Choroid plexus epithelial cell (primary cell): ENCODE measurements at regions not wholly inside any gene's neighbourhood (a gene's known extent, or its start where the extent isn't known, plus 50 kb on each side); places are given as distances from the start of the nearest gene placed in this dataset.

Experiments used
- DNase-seq: peaks from one replicate; pipeline ENCODE4 v3.0.0-alpha.2; 2010; ENCODE audit warnings: low read depth
- H3K4me3 ChIP-seq: 2 replicates; pipeline ENCODE4 v1.5.1; 2011; ENCODE audit warnings: low read depth, mild to moderate bottlenecking, control low read depth, low read length, moderate library complexity
- TF ChIP-seq, protein P1 (sequence below): conservative IDR thresholded peaks from 2 replicates; pipeline ENCODE4 v1.5.1; 2011; ENCODE audit warnings: low read depth, mild to moderate bottlenecking, control low read depth, inconsistent platforms, low read length, moderate library complexity

DNA sequence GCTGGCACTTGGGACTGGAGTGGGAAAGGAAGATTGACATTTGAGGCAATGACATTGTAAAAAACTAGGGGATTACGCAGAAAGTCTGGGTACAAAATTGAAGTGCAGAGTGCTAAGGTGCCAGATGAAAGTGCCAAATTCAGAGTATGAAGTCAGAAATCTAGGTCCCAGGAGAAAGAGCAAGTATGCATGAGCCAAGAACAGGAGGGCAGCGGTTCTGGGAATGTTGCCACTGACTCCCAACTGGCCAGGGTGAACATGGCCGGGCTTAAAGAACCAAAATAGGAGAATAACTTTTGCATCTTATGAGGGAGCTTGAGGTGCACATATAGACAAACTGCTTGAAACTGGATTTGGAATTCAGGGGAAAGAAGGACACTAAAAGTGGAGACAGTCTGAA lies 495.8 kb upstream of the KLF12 start:
- TF ChIP-seq, protein P1, sequence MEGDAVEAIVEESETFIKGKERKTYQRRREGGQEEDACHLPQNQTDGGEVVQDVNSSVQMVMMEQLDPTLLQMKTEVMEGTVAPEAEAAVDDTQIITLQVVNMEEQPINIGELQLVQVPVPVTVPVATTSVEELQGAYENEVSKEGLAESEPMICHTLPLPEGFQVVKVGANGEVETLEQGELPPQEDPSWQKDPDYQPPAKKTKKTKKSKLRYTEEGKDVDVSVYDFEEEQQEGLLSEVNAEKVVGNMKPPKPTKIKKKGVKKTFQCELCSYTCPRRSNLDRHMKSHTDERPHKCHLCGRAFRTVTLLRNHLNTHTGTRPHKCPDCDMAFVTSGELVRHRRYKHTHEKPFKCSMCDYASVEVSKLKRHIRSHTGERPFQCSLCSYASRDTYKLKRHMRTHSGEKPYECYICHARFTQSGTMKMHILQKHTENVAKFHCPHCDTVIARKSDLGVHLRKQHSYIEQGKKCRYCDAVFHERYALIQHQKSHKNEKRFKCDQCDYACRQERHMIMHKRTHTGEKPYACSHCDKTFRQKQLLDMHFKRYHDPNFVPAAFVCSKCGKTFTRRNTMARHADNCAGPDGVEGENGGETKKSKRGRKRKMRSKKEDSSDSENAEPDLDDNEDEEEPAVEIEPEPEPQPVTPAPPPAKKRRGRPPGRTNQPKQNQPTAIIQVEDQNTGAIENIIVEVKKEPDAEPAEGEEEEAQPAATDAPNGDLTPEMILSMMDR = no peak
- H3K4me3 ChIP-seq = no peak overlapping the region
- DNase-seq = no peak

DNA sequence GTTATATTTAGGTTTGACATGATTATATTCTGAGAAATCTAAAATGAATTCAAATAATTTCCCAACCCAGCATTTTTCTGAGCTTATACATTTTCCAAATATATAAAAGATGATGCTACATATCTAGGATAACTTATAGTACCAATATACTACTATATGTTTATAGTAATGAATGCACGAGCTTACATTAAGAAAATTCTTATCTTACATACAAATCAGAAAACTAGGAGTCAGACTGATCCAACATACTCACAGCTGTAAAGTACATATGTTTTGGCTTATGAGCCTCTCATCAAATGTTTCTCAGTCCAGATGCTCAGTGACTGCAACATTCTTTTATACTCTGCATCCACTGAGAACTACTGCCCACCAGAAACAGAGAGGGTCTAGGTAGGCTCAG lies 491.3 kb upstream of the KLF12 start:
- TF ChIP-seq, protein P1 = no peak
- no peak overlapping the region for H3K4me3 ChIP-seq
- no peak for DNase-seq

DNA sequence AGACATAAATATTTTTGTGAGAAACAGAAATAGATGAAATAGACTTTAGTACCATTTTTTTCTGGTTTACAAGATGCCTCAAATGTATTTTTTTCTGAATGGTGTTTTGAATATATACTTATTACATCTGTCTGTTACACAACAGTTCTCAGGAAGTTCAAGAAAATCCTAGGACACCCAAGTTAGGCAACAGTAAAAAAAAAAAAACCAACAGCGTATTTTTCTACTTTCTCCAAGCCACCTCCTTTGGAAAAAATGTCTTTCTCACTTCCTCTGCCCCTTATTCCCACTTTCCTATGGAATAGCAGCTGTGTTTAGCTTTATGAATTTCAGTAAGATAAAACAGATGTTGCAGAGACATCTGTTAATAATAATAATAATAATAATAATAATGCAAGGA lies 489.6 kb upstream of the KLF12 start:
- no peak overlapping the region for H3K4me3 ChIP-seq
- TF ChIP-seq, protein P1 = no peak
- DNase-seq = peak; percentile 7

DNA sequence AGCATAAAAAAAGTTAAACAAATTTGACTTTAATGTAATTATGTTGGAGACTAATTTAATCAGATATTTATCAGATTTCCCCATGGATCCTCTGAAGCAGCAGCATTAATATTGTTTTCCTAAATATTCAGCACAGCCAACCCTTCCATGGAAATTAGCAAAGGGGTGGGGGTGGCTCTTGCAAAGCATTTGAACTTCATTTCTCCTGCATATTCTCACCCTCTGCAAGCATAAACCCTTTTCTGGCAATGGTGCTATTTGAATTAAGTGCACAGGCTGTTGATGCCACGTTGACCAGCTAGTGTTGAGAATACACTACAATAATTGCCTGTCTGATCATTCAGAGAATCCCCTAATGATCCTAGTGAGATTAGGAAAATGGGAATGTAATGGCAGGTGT lies 488.1 kb upstream of the KLF12 start:
- no peak overlapping the region for H3K4me3 ChIP-seq
- TF ChIP-seq, protein P1 = no peak
- DNase-seq = no peak

DNA sequence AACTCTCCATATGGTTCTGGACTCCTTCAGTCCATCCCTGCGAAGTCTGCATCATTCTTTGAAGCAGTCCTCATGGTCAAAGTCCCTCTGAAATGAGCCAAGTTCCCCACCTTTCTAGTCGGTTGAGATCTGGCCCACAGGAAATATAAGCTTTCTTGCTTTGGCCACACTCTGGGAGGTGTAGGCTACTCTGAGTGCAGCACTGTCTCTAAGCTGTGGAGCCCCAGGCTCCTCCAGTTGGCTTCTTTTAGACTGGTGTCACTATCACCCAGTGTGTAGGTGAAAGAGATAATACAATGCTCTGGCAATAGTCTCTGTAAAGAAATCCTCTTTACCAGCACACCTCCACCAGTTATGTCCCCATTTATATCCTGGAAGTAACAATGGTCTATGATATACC lies 486.5 kb upstream of the KLF12 start:
- no peak overlapping the region for H3K4me3 ChIP-seq
- TF ChIP-seq, protein P1 = no peak
- no peak for DNase-seq

DNA sequence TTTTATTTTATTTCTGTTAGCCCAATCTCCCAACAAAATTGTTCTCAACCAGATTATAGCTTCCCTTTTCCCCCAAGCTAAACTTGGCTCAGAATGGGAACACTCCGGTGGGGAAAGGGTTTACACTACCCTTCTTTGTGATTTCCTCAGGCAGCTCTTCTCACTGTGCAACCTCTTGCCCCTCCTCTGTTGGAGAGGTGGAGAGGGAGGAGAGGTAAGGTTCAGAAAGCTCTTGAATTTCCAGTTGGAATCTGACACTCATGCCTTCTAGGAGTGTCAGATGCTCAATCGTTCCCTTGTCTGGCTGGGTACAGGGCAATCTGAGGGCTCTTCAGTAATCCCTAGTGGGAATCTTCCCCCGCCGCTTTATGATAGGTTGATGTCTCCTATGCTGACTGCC lies 486.1 kb upstream of the KLF12 start:
- TF ChIP-seq, protein P1 = no peak
- no peak for DNase-seq
- H3K4me3 ChIP-seq = no peak overlapping the region

DNA sequence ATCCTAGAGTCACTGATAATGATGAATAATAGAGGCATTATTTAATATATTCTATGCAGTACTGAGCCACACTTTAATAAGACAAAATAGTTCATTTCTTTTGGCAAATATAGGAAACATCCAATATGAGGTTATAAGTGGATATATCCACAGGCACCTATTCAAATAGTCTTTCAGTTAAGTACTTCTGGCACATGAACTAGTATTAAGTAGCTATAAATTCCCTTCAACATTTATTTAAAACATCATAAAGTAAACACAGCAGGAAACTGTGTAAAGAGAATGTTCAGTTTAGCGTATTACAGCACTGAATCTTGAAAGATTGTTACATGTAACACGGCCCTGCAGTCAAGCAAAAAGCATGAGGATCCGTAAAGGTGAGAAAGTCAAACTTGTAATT lies 463.3 kb upstream of the KLF12 start:
- no peak for DNase-seq
- no peak overlapping the region for H3K4me3 ChIP-seq
- TF ChIP-seq, protein P1 = no peak
